ENCODE measurements at regions not wholly inside any gene's neighbourhood (a gene's known extent, or its start where the extent isn't known, plus 50 kb on each side); places are given as distances from the start of the nearest gene placed in this dataset.

GRCh38 chr10:21199501-21199900, 302.4 kb upstream of the NEBL start:
- TF ChIP-seq POLR2A (IDR thresholded peaks at IDR 0.05; ENCODE audit: low read depth, low read length) (no peak), POLR2AphosphoS5 (IDR thresholded peaks at IDR 0.05; ENCODE audit: low read depth, low read length) (no peak), SPI1 (IDR thresholded peaks at IDR 0.05; ENCODE audit: low read depth, low read length) (no peak)

Data from GM12891 (cell line).